Heart left ventricle (tissue), 13 donors: ENCODE measurements at regions not wholly inside any gene's neighbourhood (a gene's known extent, or its start where the extent isn't known, plus 50 kb on each side); places are given as distances from the start of the nearest gene placed in this dataset.

Source experiments
- POLR2A ChIP-seq, 2 donors: fragments of 450-650 bp; IDR thresholded peaks; one replicate each; pipeline ENCODE4 v1.6.1; 2017; ENCODE audit warnings: antibody characterized with exemption in 2 of 2, mild to moderate bottlenecking in 2 of 2, moderate library complexity in 2 of 2
- TF ChIP-seq, protein P1 (sequence below), 12 donors: fragments of 200-600 bp; sonication (generic) in 4 of 12; IDR thresholded peaks; one replicate each; pipeline versions ENCODE4 v1.5.0 to v1.8.0; 2018 to 2022; ENCODE audit warnings: antibody characterized with exemption in 12 of 12, mild to moderate bottlenecking in 5 of 12
- donor health status: ischemic (EF 13 %, LVEDD 7.1; RV severe dilation, severe dysfunction).
- donor health status: DM: no; HTN: yes; CAD: no.
- donor health status: DM: no; HTN: no; CAD: no.
- donor health status: ischemic (EF 25% LVEDD 6.9; RV normal size, moderate dysfunction).
- donor health status: ischemic (EF 25% LVEDD 5.7; RV mildly dilated, moderate dysfunction).
- donor health status: ischemic (EF 35%, LVEDD 5.7; RV mildly dilated, moderate dysfunction).
- donor health status: nonischemic (EF 11% LVEDD 7.7; RV severe dilation, severe dysfunction).
- donor health status: DM: yes; HTN: yes; CAD: no.
- donor health status: PGD.
- donor health status: ischemic (EF 29% LVEDD 5.4; RV normal size, mild dysfunction).
- donor health status: nonischemic (EF 23%, LVEDD 6.1; RV moderate dilation, normal function).

GRCh38 chr2:16777123-16777870, 111.7 kb upstream of the CYRIA start:
- TF ChIP-seq, protein P1, sequence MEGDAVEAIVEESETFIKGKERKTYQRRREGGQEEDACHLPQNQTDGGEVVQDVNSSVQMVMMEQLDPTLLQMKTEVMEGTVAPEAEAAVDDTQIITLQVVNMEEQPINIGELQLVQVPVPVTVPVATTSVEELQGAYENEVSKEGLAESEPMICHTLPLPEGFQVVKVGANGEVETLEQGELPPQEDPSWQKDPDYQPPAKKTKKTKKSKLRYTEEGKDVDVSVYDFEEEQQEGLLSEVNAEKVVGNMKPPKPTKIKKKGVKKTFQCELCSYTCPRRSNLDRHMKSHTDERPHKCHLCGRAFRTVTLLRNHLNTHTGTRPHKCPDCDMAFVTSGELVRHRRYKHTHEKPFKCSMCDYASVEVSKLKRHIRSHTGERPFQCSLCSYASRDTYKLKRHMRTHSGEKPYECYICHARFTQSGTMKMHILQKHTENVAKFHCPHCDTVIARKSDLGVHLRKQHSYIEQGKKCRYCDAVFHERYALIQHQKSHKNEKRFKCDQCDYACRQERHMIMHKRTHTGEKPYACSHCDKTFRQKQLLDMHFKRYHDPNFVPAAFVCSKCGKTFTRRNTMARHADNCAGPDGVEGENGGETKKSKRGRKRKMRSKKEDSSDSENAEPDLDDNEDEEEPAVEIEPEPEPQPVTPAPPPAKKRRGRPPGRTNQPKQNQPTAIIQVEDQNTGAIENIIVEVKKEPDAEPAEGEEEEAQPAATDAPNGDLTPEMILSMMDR (IDR thresholded peaks at IDR 0.05): no peak
- no peak for TF ChIP-seq POLR2A (IDR thresholded peaks at IDR 0.05)
